Immature natural killer cell (primary cell): ENCODE measurements at regions not wholly inside any gene's neighbourhood (a gene's known extent, or its start where the extent isn't known, plus 50 kb on each side); places are given as distances from the start of the nearest gene placed in this dataset.

Source experiments
- DNase-seq, 3 donors: peaks; one replicate each; pipeline ENCODE4 v3.0.0; 2022; ENCODE audit warnings: mixed read lengths in 1 of 3
- H3K27ac Mint-ChIP-seq, 6 donors: one replicate each; pipeline ENCODE4 v1.8.0; 2020; ENCODE audit warnings: mixed read lengths in 6 of 6, mild to moderate bottlenecking in 5 of 6, inconsistent platforms in 4 of 6, moderate library complexity in 3 of 6
- H3K27me3 Mint-ChIP-seq, 3 donors: one replicate each; pipeline ENCODE4 v1.8.0; 2020 to 2021; ENCODE audit warnings: low read depth in 3 of 3, mild to moderate bottlenecking in 3 of 3, mixed read lengths in 3 of 3, moderate library complexity in 3 of 3, inconsistent platforms in 1 of 3
- H3K36me3 Mint-ChIP-seq, 3 donors: one replicate each; pipeline ENCODE4 v1.8.0; 2020; ENCODE audit warnings: mixed read lengths in 3 of 3, inconsistent platforms in 2 of 3, mild to moderate bottlenecking in 2 of 3
- H3K4me1 Mint-ChIP-seq, 2 donors: one replicate each; pipeline ENCODE4 v1.8.0; 2020; ENCODE audit warnings: inconsistent platforms in 2 of 2, mild to moderate bottlenecking in 2 of 2, mixed read lengths in 2 of 2, moderate library complexity in 1 of 2
- H3K4me3 Mint-ChIP-seq, 5 donors: one replicate each; pipeline ENCODE4 v1.8.0; 2020; ENCODE audit warnings: mild to moderate bottlenecking in 5 of 5, mixed read lengths in 5 of 5, inconsistent platforms in 3 of 5, moderate library complexity in 3 of 5
- H3K9me3 Mint-ChIP-seq, 6 donors: one replicate each; pipeline ENCODE4 v1.8.0; 2020; ENCODE audit warnings: mild to moderate bottlenecking in 6 of 6, mixed read lengths in 6 of 6, inconsistent platforms in 4 of 6, moderate library complexity in 3 of 6

GRCh38 chr9:119868694-119869093 lies 499.5 kb upstream of the BRINP1 start:
- no peak overlapping the region for H3K27ac Mint-ChIP-seq
- no peaks in the 10 kb centered on the region for H3K4me1 Mint-ChIP-seq
- no peaks in the 10 kb centered on the region for H3K36me3 Mint-ChIP-seq
- no peak overlapping the region for H3K4me3 Mint-ChIP-seq
- peaks cover 0 to 2% (median 0%) of the 10 kb centered on the region in 6 donors for H3K9me3 Mint-ChIP-seq
- H3K27me3 Mint-ChIP-seq, result peaks cover 1 to 4% (median 2%) of the 10 kb centered on the region in 3 donors
- DNase-seq, result no peak

- H3K27ac Mint-ChIP-seq, result no peak overlapping the region
- peaks cover 0 to 7% (median 0%) of the 10 kb centered on the region in 6 donors for H3K9me3 Mint-ChIP-seq
- DNase-seq, result no peak
- peaks cover 0 to 2% (median 0%) of the 10 kb centered on the region in 3 donors for H3K27me3 Mint-ChIP-seq
- no peaks in the 10 kb centered on the region for H3K36me3 Mint-ChIP-seq
- no peak overlapping the region for H3K4me3 Mint-ChIP-seq
- H3K4me1 Mint-ChIP-seq, result no peaks in the 10 kb centered on the region
These were observed 492.6 kb upstream of the BRINP1 start for GRCh38 chr9:119861842-119862241.

GRCh38 chr9:119859128-119859527 lies 489.9 kb upstream of the BRINP1 start:
- H3K27ac Mint-ChIP-seq, result no peak overlapping the region
- H3K27me3 Mint-ChIP-seq, result peaks cover 0 to 2% (median 1%) of the 10 kb centered on the region in 3 donors

GRCh38 chr9:119853126-119853525 lies 483.9 kb upstream of the BRINP1 start:
- no peaks in the 10 kb centered on the region for H3K9me3 Mint-ChIP-seq
- no peaks in the 10 kb centered on the region for H3K36me3 Mint-ChIP-seq
- H3K27ac Mint-ChIP-seq, result no peak overlapping the region
- DNase-seq, result no peak
- H3K27me3 Mint-ChIP-seq, result peaks cover under 1 to 6% (median 4%) of the 10 kb centered on the region in 3 donors
- H3K4me1 Mint-ChIP-seq, result no peaks in the 10 kb centered on the region
- H3K4me3 Mint-ChIP-seq, result no peak overlapping the region

More at GRCh38 chr9:119859128-119859527, 489.9 kb upstream of the BRINP1 start:
- H3K4me1 Mint-ChIP-seq, result no peaks in the 10 kb centered on the region
- H3K9me3 Mint-ChIP-seq, result peaks cover 0 to 7% (median 0%) of the 10 kb centered on the region in 6 donors
- H3K4me3 Mint-ChIP-seq, result no peak overlapping the region
- no peak for DNase-seq
- no peaks in the 10 kb centered on the region for H3K36me3 Mint-ChIP-seq

- H3K4me1 Mint-ChIP-seq, result no peaks in the 10 kb centered on the region
- no peak overlapping the region for H3K27ac Mint-ChIP-seq
- H3K27me3 Mint-ChIP-seq, result peaks cover 0 to 6% (median 4%) of the 10 kb centered on the region in 3 donors
- no peaks in the 10 kb centered on the region for H3K9me3 Mint-ChIP-seq
- DNase-seq, result no peak
- H3K36me3 Mint-ChIP-seq, result no peaks in the 10 kb centered on the region
- H3K4me3 Mint-ChIP-seq, result no peak overlapping the region
These were observed 483.2 kb upstream of the BRINP1 start for GRCh38 chr9:119852390-119852789.

- Mint-ChIP-seq H3K27ac (no peak overlapping the region), H3K27me3 (peaks cover 0 to 2% (median 0%) of the 10 kb centered on the region in 3 donors), H3K9me3 (peaks cover 0 to 2% (median 0%) of the 10 kb centered on the region in 6 donors), H3K36me3 (no peaks in the 10 kb centered on the region), H3K4me3 (no peak overlapping the region), H3K4me1 (no peaks in the 10 kb centered on the region)
- no peak for DNase-seq
These were observed 475.2 kb upstream of the BRINP1 start for GRCh38 chr9:119844431-119844830.

- H3K27ac Mint-ChIP-seq, result no peak overlapping the region
- peaks cover 0 to 2% (median 0%) of the 10 kb centered on the region in 3 donors for H3K27me3 Mint-ChIP-seq
- no peak for DNase-seq
- peaks cover 0 to 6% (median 0%) of the 10 kb centered on the region in 6 donors for H3K9me3 Mint-ChIP-seq
- H3K36me3 Mint-ChIP-seq, result no peaks in the 10 kb centered on the region
- no peak overlapping the region for H3K4me3 Mint-ChIP-seq
- no peaks in the 10 kb centered on the region for H3K4me1 Mint-ChIP-seq
These were observed 471.8 kb upstream of the BRINP1 start for GRCh38 chr9:119841016-119841415.

- Mint-ChIP-seq H3K36me3 (no peaks in the 10 kb centered on the region), H3K27ac (no peak overlapping the region), H3K9me3 (peaks cover 0 to 6% (median 0%) of the 10 kb centered on the region in 6 donors), H3K4me3 (no peak overlapping the region), H3K27me3 (peaks cover 0 to 4% (median 2%) of the 10 kb centered on the region in 3 donors), H3K4me1 (no peaks in the 10 kb centered on the region)
- no peak for DNase-seq
These were observed 470.7 kb upstream of the BRINP1 start for GRCh38 chr9:119839888-119840287.

GRCh38 chr9:119838210-119838609 lies 469.0 kb upstream of the BRINP1 start:
- no peak for DNase-seq
- peaks cover 0 to 4% (median 2%) of the 10 kb centered on the region in 3 donors for H3K27me3 Mint-ChIP-seq
- no peaks in the 10 kb centered on the region for H3K36me3 Mint-ChIP-seq
- H3K4me1 Mint-ChIP-seq, result no peaks in the 10 kb centered on the region
- H3K27ac Mint-ChIP-seq, result no peak overlapping the region
- no peak overlapping the region for H3K4me3 Mint-ChIP-seq
- peaks cover 0 to 6% (median 0%) of the 10 kb centered on the region in 6 donors for H3K9me3 Mint-ChIP-seq

GRCh38 chr9:119836036-119836435 lies 466.8 kb upstream of the BRINP1 start:
- Mint-ChIP-seq H3K27me3 (peaks cover 1 to 4% (median 1%) of the 10 kb centered on the region in 3 donors), H3K27ac (no peak overlapping the region), H3K9me3 (peaks cover 0 to 6% (median 3%) of the 10 kb centered on the region in 6 donors), H3K4me3 (no peak overlapping the region), H3K36me3 (no peaks in the 10 kb centered on the region), H3K4me1 (no peaks in the 10 kb centered on the region)
- no peak for DNase-seq

- no peak overlapping the region for H3K27ac Mint-ChIP-seq
- peaks cover 1 to 4% (median 1%) of the 10 kb centered on the region in 3 donors for H3K27me3 Mint-ChIP-seq
- no peak overlapping the region for H3K4me3 Mint-ChIP-seq
- H3K4me1 Mint-ChIP-seq, result no peaks in the 10 kb centered on the region
- peaks cover 0 to 6% (median 2%) of the 10 kb centered on the region in 6 donors for H3K9me3 Mint-ChIP-seq
- no peaks in the 10 kb centered on the region for H3K36me3 Mint-ChIP-seq
- DNase-seq, result no peak
These were observed 464.9 kb upstream of the BRINP1 start for GRCh38 chr9:119834064-119834620.

- Mint-ChIP-seq H3K27me3 (peaks cover 1 to 4% (median 1%) of the 10 kb centered on the region in 3 donors), H3K9me3 (peaks cover 0 to 3% (median 2%) of the 10 kb centered on the region in 6 donors), H3K27ac (no peak overlapping the region), H3K4me3 (no peak overlapping the region), H3K4me1 (no peaks in the 10 kb centered on the region), H3K36me3 (no peaks in the 10 kb centered on the region)
- no peak for DNase-seq
These were observed 462.1 kb upstream of the BRINP1 start for GRCh38 chr9:119831309-119831708.

GRCh38 chr9:119829748-119830147 lies 460.5 kb upstream of the BRINP1 start:
- Mint-ChIP-seq H3K36me3 (no peaks in the 10 kb centered on the region), H3K27ac (no peak overlapping the region), H3K9me3 (peaks cover 0 to 6% (median under 1%) of the 10 kb centered on the region in 6 donors), H3K27me3 (peaks cover 0 to 1% (median 1%) of the 10 kb centered on the region in 3 donors), H3K4me3 (no peak overlapping the region), H3K4me1 (no peaks in the 10 kb centered on the region)
- no peak for DNase-seq

GRCh38 chr9:119829186-119829585 lies 460.0 kb upstream of the BRINP1 start:
- DNase-seq, result no peak
- no peak overlapping the region for H3K4me3 Mint-ChIP-seq
- H3K4me1 Mint-ChIP-seq, result no peaks in the 10 kb centered on the region
- H3K9me3 Mint-ChIP-seq, result peaks cover 0 to 6% (median under 1%) of the 10 kb centered on the region in 6 donors
- H3K27me3 Mint-ChIP-seq, result peaks cover 0 to 1% (median 1%) of the 10 kb centered on the region in 3 donors
- H3K36me3 Mint-ChIP-seq, result no peaks in the 10 kb centered on the region
- H3K27ac Mint-ChIP-seq, result no peak overlapping the region

GRCh38 chr9:119827526-119827925 lies 458.3 kb upstream of the BRINP1 start:
- no peak overlapping the region for H3K27ac Mint-ChIP-seq
- no peaks in the 10 kb centered on the region for H3K36me3 Mint-ChIP-seq
- peaks cover 0 to 1% (median 1%) of the 10 kb centered on the region in 3 donors for H3K27me3 Mint-ChIP-seq
- H3K4me3 Mint-ChIP-seq, result no peak overlapping the region
- no peak for DNase-seq
- peaks cover 0 to 6% (median 0%) of the 10 kb centered on the region in 6 donors for H3K9me3 Mint-ChIP-seq
- H3K4me1 Mint-ChIP-seq, result no peaks in the 10 kb centered on the region
